HCT116 (cell line): ENCODE measurements at regions not wholly inside any gene's neighbourhood (a gene's known extent, or its start where the extent isn't known, plus 50 kb on each side); places are given as distances from the start of the nearest gene placed in this dataset.
"Not testable (repeated sequence)": the region's sequence is repeated elsewhere in the genome, so short reads cannot be mapped to it uniquely, and the experiment has no call there.

Source experiments
- EGR1 ChIP-seq: IDR thresholded peaks from 2 replicates; pipeline ENCODE4 v1.6.1; 2012; ENCODE audit warnings: low read depth
- POLR2A ChIP-seq: IDR thresholded peaks from 2 replicates; pipeline ENCODE4 v1.7.0; 2011; ENCODE audit warnings: borderline replicate concordance; ENCODE audit not compliant: insufficient read depth, insufficient read length; ENCODE audit errors: extremely low read depth
- TF ChIP-seq, protein P1 (sequence below), 3 experiments: fragments of 200-600 bp in 1 of 3; sonication (generic) in 1 of 3; IDR thresholded peaks in 2 of 3; conservative IDR thresholded peaks in 1 of 3; 2 replicates each; pipeline ENCODE4 v1.5.1; 2012 to 2017; ENCODE audit warnings: low read depth in 2 of 3, low read length in 2 of 3, antibody characterized with exemption in 1 of 3, borderline replicate concordance in 1 of 3, control low read depth in 1 of 3, mild to moderate bottlenecking in 1 of 3, mixed read lengths in 1 of 3, mixed run types in 1 of 3, moderate library complexity in 1 of 3; ENCODE audit not compliant: insufficient read depth in 1 of 3

DNA sequence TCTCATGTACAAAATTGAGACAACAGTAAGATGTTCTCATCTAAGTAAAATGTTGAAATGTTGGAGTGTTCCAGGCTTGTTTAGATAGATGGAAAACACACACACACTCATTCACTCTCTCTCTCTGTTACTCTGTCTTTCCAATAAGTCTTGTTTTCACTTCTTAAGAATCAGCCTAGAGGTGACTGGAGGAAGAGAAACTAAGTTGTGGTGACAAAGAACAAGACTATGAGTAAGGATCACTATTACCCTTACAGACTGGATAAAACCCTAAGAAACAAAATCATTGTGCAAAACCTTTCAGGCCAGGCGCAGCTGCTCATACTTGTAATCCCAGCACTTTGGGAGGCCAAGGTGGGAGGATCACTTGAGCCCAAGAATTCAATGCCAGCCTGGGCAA is 107.5 kb downstream of the FAM72B start:
- not testable (repeated sequence) for TF ChIP-seq EGR1, POLR2A
- TF ChIP-seq, protein P1, sequence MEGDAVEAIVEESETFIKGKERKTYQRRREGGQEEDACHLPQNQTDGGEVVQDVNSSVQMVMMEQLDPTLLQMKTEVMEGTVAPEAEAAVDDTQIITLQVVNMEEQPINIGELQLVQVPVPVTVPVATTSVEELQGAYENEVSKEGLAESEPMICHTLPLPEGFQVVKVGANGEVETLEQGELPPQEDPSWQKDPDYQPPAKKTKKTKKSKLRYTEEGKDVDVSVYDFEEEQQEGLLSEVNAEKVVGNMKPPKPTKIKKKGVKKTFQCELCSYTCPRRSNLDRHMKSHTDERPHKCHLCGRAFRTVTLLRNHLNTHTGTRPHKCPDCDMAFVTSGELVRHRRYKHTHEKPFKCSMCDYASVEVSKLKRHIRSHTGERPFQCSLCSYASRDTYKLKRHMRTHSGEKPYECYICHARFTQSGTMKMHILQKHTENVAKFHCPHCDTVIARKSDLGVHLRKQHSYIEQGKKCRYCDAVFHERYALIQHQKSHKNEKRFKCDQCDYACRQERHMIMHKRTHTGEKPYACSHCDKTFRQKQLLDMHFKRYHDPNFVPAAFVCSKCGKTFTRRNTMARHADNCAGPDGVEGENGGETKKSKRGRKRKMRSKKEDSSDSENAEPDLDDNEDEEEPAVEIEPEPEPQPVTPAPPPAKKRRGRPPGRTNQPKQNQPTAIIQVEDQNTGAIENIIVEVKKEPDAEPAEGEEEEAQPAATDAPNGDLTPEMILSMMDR (IDR thresholded peaks at IDR 0.05 in 2 of 3, conservative IDR thresholded peaks at IDR 0.05 in 1 of 3; ENCODE audit: borderline replicate concordance in 1 of 3, insufficient read depth in 1 of 3, low read depth in 2 of 3, low read length in 2 of 3) = not testable (repeated sequence)
